Cardiac fibroblast (primary cell): ENCODE measurements at regions not wholly inside any gene's neighbourhood (a gene's known extent, or its start where the extent isn't known, plus 50 kb on each side); places are given as distances from the start of the nearest gene placed in this dataset.

ENCODE experiments used
- DNase-seq, 2 donors: peaks; one replicate each; pipeline versions ENCODE4 v3.0.0 to v3.0.0-alpha.2; 2010; ENCODE audit warnings: low read depth in 2 of 2
- H3K4me3 ChIP-seq, 2 donors: replicated peaks in 1 of 2; 1 replicate in 1 of 2; 2 replicates in 1 of 2; pipeline ENCODE4 v1.5.1; 2011; ENCODE audit warnings: low read depth in 2 of 2, low read length in 2 of 2, mild to moderate bottlenecking in 2 of 2, moderate library complexity in 1 of 2
- CTCF ChIP-seq: IDR thresholded peaks from one replicate; pipeline ENCODE4 v1.5.1; 2011; ENCODE audit warnings: low read depth, mild to moderate bottlenecking, low read length, inconsistent platforms

GRCh38 chr5:167786871-167787578 is 504.4 kb upstream of the WWC1 start:
- no peak overlapping the region for H3K4me3 ChIP-seq
- no peak for TF ChIP-seq CTCF
- DNase-seq: no peak

GRCh38 chr5:167790045-167790444 is 501.4 kb upstream of the WWC1 start:
- no peak for TF ChIP-seq CTCF
- H3K4me3 ChIP-seq: no peak overlapping the region
- no peak for DNase-seq

- TF ChIP-seq CTCF: no peak
- peak; percentile 25 to 64 for DNase-seq
- H3K4me3 ChIP-seq: no peak overlapping the region
Measured at GRCh38 chr5:167790462-167791260, 500.8 kb upstream of the WWC1 start.

- H3K4me3 ChIP-seq: no peak overlapping the region
- TF ChIP-seq CTCF: no peak
- DNase-seq: no peak
Measured at GRCh38 chr5:167792514-167792913, 498.9 kb upstream of the WWC1 start.

- DNase-seq: no peak
- TF ChIP-seq CTCF: no peak
- H3K4me3 ChIP-seq: no peak overlapping the region
Measured at GRCh38 chr5:167793700-167794099, 497.7 kb upstream of the WWC1 start.

- no peak overlapping the region for H3K4me3 ChIP-seq
- DNase-seq: no peak
- no peak for TF ChIP-seq CTCF
Measured at GRCh38 chr5:167794121-167794520, 497.3 kb upstream of the WWC1 start.
